22Rv1 (cell line): ENCODE measurements at regions not wholly inside any gene's neighbourhood (a gene's known extent, or its start where the extent isn't known, plus 50 kb on each side); places are given as distances from the start of the nearest gene placed in this dataset.

Source experiments
- CTCF ChIP-seq: fragments of 450-650 bp; IDR thresholded peaks from 2 replicates; pipeline ENCODE4 v1.5.1; 2017; ENCODE audit warnings: mild to moderate bottlenecking
- ZFX ChIP-seq: fragments of 450-650 bp; IDR thresholded peaks from 2 replicates; pipeline ENCODE4 v1.6.1; 2017; ENCODE audit warnings: antibody characterized with exemption, borderline replicate concordance

DNA sequence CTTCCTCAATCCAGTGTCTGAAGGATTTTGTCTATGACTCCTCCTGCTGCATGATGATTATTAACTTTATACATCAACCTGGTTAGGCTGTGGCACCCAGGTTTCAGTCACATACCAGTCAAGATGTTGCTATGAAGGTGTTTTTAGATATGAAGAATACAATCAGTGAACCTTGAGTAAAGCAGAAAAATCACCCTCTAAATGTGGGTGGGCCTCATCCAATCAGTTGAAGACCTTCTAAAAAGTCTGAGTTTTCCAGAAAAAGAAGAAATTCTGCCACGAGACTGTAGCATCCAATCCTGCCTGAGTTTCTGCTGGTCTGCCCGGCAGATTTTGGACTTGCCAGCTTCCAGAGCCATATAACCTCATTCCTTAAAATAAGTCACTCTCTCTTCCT is 126.1 kb upstream of the FRMD4A start:
- TF ChIP-seq CTCF (no peak), ZFX (no peak)
